HEK293 (cell line): ENCODE measurements at regions not wholly inside any gene's neighbourhood (a gene's known extent, or its start where the extent isn't known, plus 50 kb on each side); places are given as distances from the start of the nearest gene placed in this dataset.

Experiments
- CTCF ChIA-PET: fragments of 350-600 bp; formaldehyde crosslinking; extraction: SDS; loops from one replicate; lab custom pipeline; 2021; ENCODE audit warnings: antibody characterized with exemption; lab: Yijun Ruan, JAX
- POLR2A ChIA-PET: fragments of 300-600 bp; formaldehyde crosslinking; extraction: SDS; loops from one replicate; lab custom pipeline; 2020; ENCODE audit warnings: antibody characterized with exemption, inconsistent platforms; lab: Yijun Ruan, JAX
- H3K27ac ChIP-seq: fragments of 200-500 bp; sonication (Bioruptor generic); 2 replicates; pipeline ENCODE4 v1.5.1; 2014; ENCODE audit warnings: low read depth, low read length, control low read depth, inconsistent platforms; ENCODE audit errors: extremely low read depth
- H3K36me3 ChIP-seq, 2 experiments: fragments of 200-500 bp in 1 of 2; sonication (Bioruptor generic) in 1 of 2; 1 replicate in 1 of 2; 2 replicates in 1 of 2; pipeline ENCODE4 v1.5.1; 2014 to 2017; ENCODE audit warnings: inconsistent platforms in 2 of 2, low read length in 2 of 2; ENCODE audit not compliant: control insufficient read depth in 2 of 2, insufficient read depth in 1 of 2
- H3K4me1 ChIP-seq: fragments of 200-500 bp; sonication (Bioruptor generic); 2 replicates; pipeline ENCODE4 v1.5.1; 2014; ENCODE audit warnings: mild to moderate bottlenecking, low read length, inconsistent platforms; ENCODE audit not compliant: control insufficient read depth, insufficient read depth
- H3K4me3 ChIP-seq: 2 replicates; pipeline ENCODE4 v1.5.1; 2011; ENCODE audit warnings: low read depth, mild to moderate bottlenecking, control low read depth, low read length, moderate library complexity
- H3K9me3 ChIP-seq: fragments of 200-500 bp; sonication (Bioruptor generic); 2 replicates; pipeline ENCODE4 v1.5.1; 2014; ENCODE audit warnings: low read depth, low read length, inconsistent platforms; ENCODE audit not compliant: control insufficient read depth, insufficient read depth
- ELK4 ChIP-seq: IDR thresholded peaks from 2 replicates; pipeline ENCODE4 v1.6.1; 2011; ENCODE audit warnings: mild to moderate bottlenecking, low read depth, low read length, borderline replicate concordance
- GLI4 ChIP-seq: fragments of 450-650 bp; formaldehyde crosslinking; IDR thresholded peaks from 2 replicates; pipeline ENCODE4 v1.5.1; 2016; ENCODE audit warnings: missing biosample characterization, missing genetic modification characterization
- HOXD13 ChIP-seq: sonication (generic); formaldehyde crosslinking; IDR thresholded peaks from 2 replicates; pipeline ENCODE4 v1.8.0; 2022; ENCODE audit warnings: missing genetic modification reagents, borderline replicate concordance
- ZBTB10 ChIP-seq: fragments of 450-650 bp; formaldehyde crosslinking; IDR thresholded peaks from 2 replicates; pipeline ENCODE4 v1.5.1; 2016; ENCODE audit warnings: missing biosample characterization, missing genetic modification characterization
- ZBTB7A ChIP-seq: fragments of 450-650 bp; formaldehyde crosslinking; IDR thresholded peaks from 2 replicates; pipeline ENCODE4 v1.5.1; 2016; ENCODE audit warnings: low read depth, missing biosample characterization, missing genetic modification characterization
- ZFP37 ChIP-seq: fragments of 450-650 bp; formaldehyde crosslinking; IDR thresholded peaks from 2 replicates; pipeline ENCODE4 v1.5.1; 2016; ENCODE audit warnings: missing biosample characterization, missing genetic modification characterization
- ZNF19 ChIP-seq: fragments of 450-650 bp; formaldehyde crosslinking; IDR thresholded peaks from 2 replicates; pipeline ENCODE4; 2016; ENCODE audit warnings: missing biosample characterization, missing genetic modification characterization, low read depth
- ZNF280D ChIP-seq: fragments of 450-650 bp; formaldehyde crosslinking; IDR thresholded peaks from 2 replicates; pipeline ENCODE4 v1.5.1; 2016; ENCODE audit warnings: missing biosample characterization, missing genetic modification characterization
- ZNF341 ChIP-seq: fragments of 450-650 bp; formaldehyde crosslinking; IDR thresholded peaks from 2 replicates; pipeline ENCODE4; 2016; ENCODE audit warnings: low read depth, missing biosample characterization, missing genetic modification characterization
- ZNF518A ChIP-seq: fragments of 450-650 bp; formaldehyde crosslinking; conservative IDR thresholded peaks from 2 replicates; pipeline ENCODE4 v1.5.1; 2016; ENCODE audit warnings: low read depth, missing biosample characterization, missing genetic modification characterization
- ZNF530 ChIP-seq: fragments of 450-650 bp; formaldehyde crosslinking; IDR thresholded peaks from 2 replicates; pipeline ENCODE4 v1.5.1; 2016; ENCODE audit warnings: low read depth, missing biosample characterization, missing genetic modification characterization
- ZNF571 ChIP-seq: fragments of 450-650 bp; formaldehyde crosslinking; IDR thresholded peaks from 2 replicates; pipeline ENCODE4 v1.5.0; 2017; ENCODE audit warnings: missing biosample characterization, missing genetic modification characterization
- ZNF624 ChIP-seq: fragments of 450-650 bp; formaldehyde crosslinking; IDR thresholded peaks from 2 replicates; pipeline ENCODE4 v1.5.1; 2017; ENCODE audit warnings: missing biosample characterization, missing genetic modification characterization
- ZNF658 ChIP-seq: fragments of 450-650 bp; formaldehyde crosslinking; IDR thresholded peaks from 2 replicates; pipeline ENCODE4; 2016; ENCODE audit warnings: missing biosample characterization, missing genetic modification characterization
- ZNF664 ChIP-seq: fragments of 450-650 bp; formaldehyde crosslinking; IDR thresholded peaks from 2 replicates; pipeline ENCODE4 v1.5.1; 2016; ENCODE audit warnings: missing biosample characterization, missing genetic modification characterization
- ZNF692 ChIP-seq: fragments of 450-650 bp; formaldehyde crosslinking; IDR thresholded peaks from 2 replicates; pipeline ENCODE4 v1.5.1; 2016; ENCODE audit warnings: missing biosample characterization, missing genetic modification characterization
- ZNF76 ChIP-seq: fragments of 450-650 bp; formaldehyde crosslinking; IDR thresholded peaks from 2 replicates; pipeline ENCODE4; 2016; ENCODE audit warnings: low read depth, missing biosample characterization, missing genetic modification characterization, borderline replicate concordance

- CTCF ChIA-PET = interaction anchor here (3.4 kb wide), 1 partner anchor 40 kb away, joined by 9 read pairs; no protein-coding TSS in a partner anchor
These were observed 150.9 kb upstream of the MCTP2 start for GRCh38 chr15:94080416-94080815.

GRCh38 chr15:94079968-94080367 is 151.4 kb upstream of the MCTP2 start:
- no peak overlapping the region for H3K27ac ChIP-seq
- TF ChIP-seq ZNF624 (tag by site-specific recombination) (no peak), ZNF692 (tag by site-specific recombination) (no peak)
- ChIA-PET CTCF (interaction anchor here (0.5 to 3.4 kb wide), 3 partner anchors 40 to 992 kb away, joined by 3 to 9 read pairs (median 3); no protein-coding TSS in a partner anchor), POLR2A (no interaction called here)
- no peaks in the 10 kb centered on the region for H3K9me3 ChIP-seq
- peaks cover 18% of the 10 kb centered on the region for H3K4me1 ChIP-seq
- H3K36me3 ChIP-seq = no peaks in the 10 kb centered on the region
- no peak overlapping the region for H3K4me3 ChIP-seq

More at GRCh38 chr15:94080416-94080815, 150.9 kb upstream of the MCTP2 start:
- Histone ChIP-seq H3K27ac (no peak overlapping the region), H3K9me3 (no peaks in the 10 kb centered on the region), H3K4me1 (peaks cover 14% of the 10 kb centered on the region), H3K36me3 (no peaks in the 10 kb centered on the region), H3K4me3 (no peak overlapping the region)
- POLR2A ChIA-PET = no interaction called here
- TF ChIP-seq HOXD13 (CRISPR knock-in tag) (no peak), ZFP37 (tag by site-specific recombination) (no peak), ZNF658 (tag by site-specific recombination) (no peak), ZNF530 (no peak), ZNF518A (no peak), ZNF280D (tag by site-specific recombination) (no peak), ZNF19 (no peak), ZNF76 (tag by site-specific recombination) (no peak), GLI4 (tag by site-specific recombination) (no peak), ZNF571 (tag by site-specific recombination) (no peak)

- ChIA-PET POLR2A (no interaction called here), CTCF (interaction anchor here (0.5 to 3.4 kb wide), 3 partner anchors 41 to 992 kb away, joined by 3 to 9 read pairs (median 3); no protein-coding TSS in a partner anchor)
- Histone ChIP-seq H3K9me3 (no peaks in the 10 kb centered on the region), H3K4me1 (peaks cover 22% of the 10 kb centered on the region), H3K4me3 (no peak overlapping the region), H3K27ac (no peak overlapping the region), H3K36me3 (no peaks in the 10 kb centered on the region)
- TF ChIP-seq ZNF341 (tag by site-specific recombination) = no peak
- no peak for TF ChIP-seq ZBTB10 (tag by site-specific recombination)
- no peak for TF ChIP-seq ZBTB7A (tag by site-specific recombination)
- TF ChIP-seq ELK4 = no peak
- no peak for TF ChIP-seq ZNF664 (tag by site-specific recombination)
These were observed 151.9 kb upstream of the MCTP2 start for GRCh38 chr15:94079459-94079858.
